Keratinocyte (primary cell): ENCODE measurements at regions not wholly inside any gene's neighbourhood (a gene's known extent, or its start where the extent isn't known, plus 50 kb on each side); places are given as distances from the start of the nearest gene placed in this dataset.

Source experiments
- DNase-seq: peaks from one replicate; pipeline ENCODE4 v3.0.0-alpha.2; 2011; ENCODE audit warnings: low read depth, missing footprints, low spot score
- FAIRE-seq: peaks from 2 replicates; lab custom pipeline; 2011; peaks lifted over from hg19 to GRCh38; lab: Jason Lieb, UNC
- H2AFZ ChIP-seq: 2 replicates; pipeline ENCODE4 v1.6.0; 2012; ENCODE audit warnings: low read length, control low read depth, inconsistent platforms; ENCODE audit not compliant: control insufficient read depth
- H3K27ac ChIP-seq: 2 replicates; pipeline ENCODE4 v1.5.1; 2011; ENCODE audit warnings: low read length; ENCODE audit not compliant: control insufficient read depth, insufficient read depth
- H3K27me3 ChIP-seq: 3 replicates; pipeline ENCODE4 v1.6.0; 2011; ENCODE audit warnings: low read length; ENCODE audit not compliant: control insufficient read depth, insufficient read depth; ENCODE audit errors: extremely low read depth
- H3K36me3 ChIP-seq, 2 experiments: 2 replicates in 1 of 2; 3 replicates in 1 of 2; pipeline ENCODE4 v1.5.1; 2011; ENCODE audit warnings: low read length in 2 of 2, mild to moderate bottlenecking in 1 of 2; ENCODE audit not compliant: control insufficient read depth in 2 of 2, insufficient read depth in 2 of 2; ENCODE audit errors: extremely low read depth in 1 of 2
- H3K4me1 ChIP-seq: 3 replicates; pipeline ENCODE4 v1.5.1; 2011; ENCODE audit warnings: low read length; ENCODE audit not compliant: control insufficient read depth, insufficient read depth; ENCODE audit errors: extremely low read depth
- H3K4me2 ChIP-seq: 3 replicates; pipeline ENCODE4 v1.6.0; 2011; ENCODE audit warnings: low read depth, low read length; ENCODE audit not compliant: control insufficient read depth, insufficient read depth; ENCODE audit errors: extremely low read depth
- H3K4me3 ChIP-seq, 3 experiments: fragments of 200-600 bp in 1 of 3; sonication (generic) in 1 of 3; 2 replicates in 2 of 3; 3 replicates in 1 of 3; pipeline ENCODE4 v1.5.1; 2011 to 2016; ENCODE audit warnings: low read length in 3 of 3, mild to moderate bottlenecking in 3 of 3, control low read depth in 2 of 3, inconsistent platforms in 1 of 3, low read depth in 1 of 3, mixed read lengths in 1 of 3, mixed run types in 1 of 3, moderate library complexity in 1 of 3; ENCODE audit not compliant: control insufficient read depth in 2 of 3, insufficient read depth in 2 of 3; ENCODE audit errors: extremely low read depth in 1 of 3
- H3K79me2 ChIP-seq: 2 replicates; pipeline ENCODE4 v1.6.0; 2012; ENCODE audit warnings: low read length; ENCODE audit not compliant: control insufficient read depth, insufficient read depth
- H3K9ac ChIP-seq: 3 replicates; pipeline ENCODE4 v1.6.0; 2011; ENCODE audit warnings: low read length; ENCODE audit not compliant: control insufficient read depth, insufficient read depth; ENCODE audit errors: extremely low read depth
- H3K9me1 ChIP-seq: 3 replicates; pipeline ENCODE4 v1.6.0; 2011; ENCODE audit warnings: low read length; ENCODE audit not compliant: control insufficient read depth, insufficient read depth; ENCODE audit errors: extremely low read depth
- H3K9me3 ChIP-seq: 2 replicates; pipeline ENCODE4 v1.5.1; 2012; ENCODE audit warnings: low read depth, low read length; ENCODE audit not compliant: control insufficient read depth
- H4K20me1 ChIP-seq: 3 replicates; pipeline ENCODE4 v1.6.0; 2011; ENCODE audit warnings: low read length; ENCODE audit not compliant: control insufficient read depth, insufficient read depth; ENCODE audit errors: extremely low read depth
- EZH2 ChIP-seq: IDR thresholded peaks from one replicate; pipeline ENCODE4 v1.6.1; 2012; ENCODE audit warnings: inconsistent platforms, mild to moderate bottlenecking, low read length, moderate library complexity
- dilution Hi-C: fragments of 300-500 bp; cut with MboI; formaldehyde crosslinking; loops from one replicate; pipeline ENCODE4 v1.7.0; 2020; ENCODE audit warnings: low sequenced_read_pairs; ENCODE audit not compliant: extremely low pct_ligation_motif_present
- TF ChIP-seq, protein P1 (sequence below), 3 experiments: IDR thresholded peaks in 1 of 3; conservative IDR thresholded peaks in 1 of 3; optimal IDR thresholded peaks in 1 of 3; 2 replicates in 2 of 3; 3 replicates in 1 of 3; pipeline versions ENCODE3 to v1.5.1; 2011; ENCODE audit warnings: low read length in 3 of 3, mild to moderate bottlenecking in 3 of 3, moderate library complexity in 2 of 3, control low read depth in 1 of 3, inconsistent platforms in 1 of 3; ENCODE audit not compliant: insufficient read depth in 2 of 3; ENCODE audit errors: extremely low read depth in 1 of 3

- Histone ChIP-seq H3K27ac (no peak overlapping the region), H3K4me2 (no peak overlapping the region), H2AFZ (no peak overlapping the region), H3K9me3 (peaks cover 4% of the 10 kb centered on the region), H3K27me3 (no peaks in the 10 kb centered on the region), H4K20me1 (no peaks in the 10 kb centered on the region), H3K36me3 (no peaks in the 10 kb centered on the region), H3K9ac (no peak overlapping the region), H3K4me3 (no peak overlapping the region), H3K9me1 (no peaks in the 10 kb centered on the region), H3K79me2 (no peaks in the 10 kb centered on the region), H3K4me1 (no peaks in the 10 kb centered on the region)
- FAIRE-seq (no peak), DNase-seq (no peak)
- TF ChIP-seq, protein P1, sequence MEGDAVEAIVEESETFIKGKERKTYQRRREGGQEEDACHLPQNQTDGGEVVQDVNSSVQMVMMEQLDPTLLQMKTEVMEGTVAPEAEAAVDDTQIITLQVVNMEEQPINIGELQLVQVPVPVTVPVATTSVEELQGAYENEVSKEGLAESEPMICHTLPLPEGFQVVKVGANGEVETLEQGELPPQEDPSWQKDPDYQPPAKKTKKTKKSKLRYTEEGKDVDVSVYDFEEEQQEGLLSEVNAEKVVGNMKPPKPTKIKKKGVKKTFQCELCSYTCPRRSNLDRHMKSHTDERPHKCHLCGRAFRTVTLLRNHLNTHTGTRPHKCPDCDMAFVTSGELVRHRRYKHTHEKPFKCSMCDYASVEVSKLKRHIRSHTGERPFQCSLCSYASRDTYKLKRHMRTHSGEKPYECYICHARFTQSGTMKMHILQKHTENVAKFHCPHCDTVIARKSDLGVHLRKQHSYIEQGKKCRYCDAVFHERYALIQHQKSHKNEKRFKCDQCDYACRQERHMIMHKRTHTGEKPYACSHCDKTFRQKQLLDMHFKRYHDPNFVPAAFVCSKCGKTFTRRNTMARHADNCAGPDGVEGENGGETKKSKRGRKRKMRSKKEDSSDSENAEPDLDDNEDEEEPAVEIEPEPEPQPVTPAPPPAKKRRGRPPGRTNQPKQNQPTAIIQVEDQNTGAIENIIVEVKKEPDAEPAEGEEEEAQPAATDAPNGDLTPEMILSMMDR (optimal IDR thresholded peaks at IDR 0.05 in 1 of 3, IDR thresholded peaks at IDR 0.05 in 1 of 3, conservative IDR thresholded peaks at IDR 0.05 in 1 of 3; ENCODE audit: extremely low read depth in 1 of 3, insufficient read depth in 2 of 3, low read length in 3 of 3), result no peak
- TF ChIP-seq EZH2, result no peak
- dilution Hi-C loops, result no loop called here
Measured at GRCh38 chr5:12716664-12717063, 812.4 kb upstream of the CTNND2 start.

DNA sequence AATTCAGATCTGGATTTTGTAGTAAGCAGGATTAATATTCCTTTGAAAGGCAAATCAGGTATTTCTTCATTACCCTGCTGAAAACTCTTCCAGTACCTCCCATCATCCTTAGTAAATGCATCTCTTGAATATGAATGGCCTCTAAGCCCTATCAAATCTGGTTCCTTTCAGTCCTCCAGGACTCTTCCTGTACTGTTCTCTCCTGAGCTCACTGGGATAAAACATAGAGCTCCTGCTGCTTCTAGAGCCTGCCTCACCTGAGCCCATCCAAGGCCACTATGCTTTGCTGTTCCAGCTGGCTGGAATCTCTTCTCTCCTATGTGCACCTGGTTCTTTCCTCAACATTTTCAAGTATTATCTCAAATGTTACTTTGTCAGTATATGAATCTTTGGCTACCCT, 803.3 kb upstream of the CTNND2 start:
- dilution Hi-C loops, result no loop called here
- Histone ChIP-seq H3K9me3 (no peaks in the 10 kb centered on the region), H3K36me3 (no peaks in the 10 kb centered on the region), H2AFZ (no peak overlapping the region), H3K27me3 (no peaks in the 10 kb centered on the region), H3K4me1 (no peaks in the 10 kb centered on the region), H3K4me2 (no peak overlapping the region), H3K4me3 (no peak overlapping the region), H3K27ac (no peak overlapping the region), H3K79me2 (no peaks in the 10 kb centered on the region), H3K9me1 (no peaks in the 10 kb centered on the region), H3K9ac (no peak overlapping the region), H4K20me1 (no peaks in the 10 kb centered on the region)
- DNase-seq (no peak), FAIRE-seq (no peak)
- no peak for TF ChIP-seq EZH2
- TF ChIP-seq, protein P1 (optimal IDR thresholded peaks at IDR 0.05 in 1 of 3, IDR thresholded peaks at IDR 0.05 in 1 of 3, conservative IDR thresholded peaks at IDR 0.05 in 1 of 3; ENCODE audit: extremely low read depth in 1 of 3, insufficient read depth in 2 of 3, low read length in 3 of 3), result no peak
